ENCODE measurements at regions not wholly inside any gene's neighbourhood (a gene's known extent, or its start where the extent isn't known, plus 50 kb on each side); places are given as distances from the start of the nearest gene placed in this dataset.

DNA sequence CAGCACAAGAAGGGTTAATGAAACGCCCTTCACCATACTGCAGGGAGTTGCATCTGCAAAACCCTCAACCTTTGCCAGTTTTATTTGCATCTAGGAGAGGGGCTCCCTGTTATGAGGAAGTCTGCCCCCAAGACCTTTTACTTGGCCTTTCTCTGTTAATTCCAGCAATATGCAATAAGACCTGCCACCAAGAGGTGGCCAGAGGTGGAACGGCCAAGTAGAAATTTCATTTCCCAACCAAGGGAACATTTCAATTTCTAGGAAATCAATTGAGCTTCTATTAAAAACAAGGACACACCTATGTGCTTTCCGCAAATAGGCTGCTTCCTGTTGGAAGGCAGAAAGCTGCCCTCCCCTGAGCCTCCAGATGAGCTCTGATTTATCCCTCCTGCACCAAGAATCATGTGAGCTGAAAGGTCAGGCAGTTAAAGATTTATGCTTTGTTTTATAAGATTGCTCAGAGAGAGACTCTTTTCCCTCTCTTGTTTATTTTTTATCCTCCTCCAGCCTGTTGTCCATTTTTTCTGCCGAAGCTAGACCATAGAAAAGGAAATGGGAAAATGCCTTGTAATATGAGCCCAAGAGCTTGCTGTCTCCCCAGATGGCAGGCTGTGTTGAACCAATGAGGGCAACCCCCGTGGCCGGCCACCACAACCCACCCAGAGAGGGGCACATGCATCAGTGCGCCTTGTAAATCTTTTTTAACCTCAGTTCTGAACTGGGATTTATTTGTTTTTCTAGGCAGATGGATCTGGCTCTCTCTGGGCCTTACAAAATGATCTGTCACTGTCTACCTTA lies 572.8 kb downstream of the TLE1 start:
- H3K4me3 ChIP-seq (ENCODE audit: low read depth, low read length) = no peak overlapping the region
- DNase-seq = no peak
- no peak overlapping the region for H3K27ac ChIP-seq
- no peaks in the 10 kb centered on the region for H3K36me3 ChIP-seq
- TF ChIP-seq, protein P1, sequence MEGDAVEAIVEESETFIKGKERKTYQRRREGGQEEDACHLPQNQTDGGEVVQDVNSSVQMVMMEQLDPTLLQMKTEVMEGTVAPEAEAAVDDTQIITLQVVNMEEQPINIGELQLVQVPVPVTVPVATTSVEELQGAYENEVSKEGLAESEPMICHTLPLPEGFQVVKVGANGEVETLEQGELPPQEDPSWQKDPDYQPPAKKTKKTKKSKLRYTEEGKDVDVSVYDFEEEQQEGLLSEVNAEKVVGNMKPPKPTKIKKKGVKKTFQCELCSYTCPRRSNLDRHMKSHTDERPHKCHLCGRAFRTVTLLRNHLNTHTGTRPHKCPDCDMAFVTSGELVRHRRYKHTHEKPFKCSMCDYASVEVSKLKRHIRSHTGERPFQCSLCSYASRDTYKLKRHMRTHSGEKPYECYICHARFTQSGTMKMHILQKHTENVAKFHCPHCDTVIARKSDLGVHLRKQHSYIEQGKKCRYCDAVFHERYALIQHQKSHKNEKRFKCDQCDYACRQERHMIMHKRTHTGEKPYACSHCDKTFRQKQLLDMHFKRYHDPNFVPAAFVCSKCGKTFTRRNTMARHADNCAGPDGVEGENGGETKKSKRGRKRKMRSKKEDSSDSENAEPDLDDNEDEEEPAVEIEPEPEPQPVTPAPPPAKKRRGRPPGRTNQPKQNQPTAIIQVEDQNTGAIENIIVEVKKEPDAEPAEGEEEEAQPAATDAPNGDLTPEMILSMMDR (IDR thresholded peaks at IDR 0.05; ENCODE audit: low read depth, low read length) = 0 out of 2 replicates have a peak, but pooled peaks have one; percentile 1
- H3K9me3 ChIP-seq (ENCODE audit: severe bottlenecking) = no peaks in the 10 kb centered on the region
- no peaks in the 10 kb centered on the region for H3K27me3 ChIP-seq (ENCODE audit: insufficient read depth, low read depth, severe bottlenecking)

- Histone ChIP-seq H3K4me3 (ENCODE audit: low read depth, low read length) (no peak overlapping the region), H3K27ac (no peak overlapping the region), H3K9me3 (ENCODE audit: severe bottlenecking) (no peaks in the 10 kb centered on the region), H3K36me3 (no peaks in the 10 kb centered on the region), H3K27me3 (ENCODE audit: insufficient read depth, low read depth, severe bottlenecking) (no peaks in the 10 kb centered on the region)
- TF ChIP-seq, protein P1 (IDR thresholded peaks at IDR 0.05; ENCODE audit: low read depth, low read length) = no peak
- DNase-seq = no peak
Observed at GRCh38 chr9:81113453-81114124, 575.8 kb downstream of the TLE1 start.

DNA sequence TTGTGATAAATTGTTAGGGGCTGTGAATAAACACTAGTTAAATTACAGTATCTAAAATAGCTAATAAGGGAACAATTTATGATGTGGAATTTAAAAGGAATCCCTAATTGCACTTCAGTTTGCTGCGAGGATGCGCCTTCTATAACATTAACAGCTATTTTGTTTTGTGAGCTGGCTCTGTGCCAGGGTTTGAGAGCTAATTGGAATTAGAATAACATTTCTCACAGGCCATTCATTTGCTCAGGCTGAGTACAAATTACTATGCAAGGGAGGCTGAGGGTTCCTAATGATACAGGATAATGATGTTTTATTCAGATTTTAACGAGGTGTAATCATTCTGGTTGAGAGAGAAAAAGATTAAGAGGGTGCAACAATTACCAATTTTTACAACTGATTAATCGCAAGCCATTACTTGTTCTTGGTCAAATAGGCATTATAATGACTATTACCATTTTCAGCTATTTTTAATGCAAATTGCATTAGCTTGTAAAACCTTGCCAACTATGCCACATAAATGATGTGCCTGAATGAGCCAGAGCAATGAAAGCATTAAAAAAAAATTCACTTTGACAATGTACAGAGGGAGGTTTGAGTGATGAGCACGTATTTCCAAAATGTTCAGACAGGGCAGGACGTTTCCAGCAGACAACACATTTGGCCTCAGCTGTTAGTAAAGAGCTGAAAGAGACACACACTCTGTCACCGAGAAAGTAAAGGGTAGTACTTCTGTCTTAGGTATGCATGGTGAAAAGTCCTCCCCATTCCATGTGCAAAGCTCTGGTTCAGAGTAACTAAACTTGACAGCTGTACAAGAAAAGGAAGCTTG lies 576.5 kb downstream of the TLE1 start:
- Histone ChIP-seq H3K36me3 (no peaks in the 10 kb centered on the region), H3K9me3 (ENCODE audit: severe bottlenecking) (no peaks in the 10 kb centered on the region), H3K27me3 (ENCODE audit: insufficient read depth, low read depth, severe bottlenecking) (no peaks in the 10 kb centered on the region), H3K4me3 (ENCODE audit: low read depth, low read length) (no peak overlapping the region), H3K27ac (no peak overlapping the region)
- TF ChIP-seq, protein P1 (IDR thresholded peaks at IDR 0.05; ENCODE audit: low read depth, low read length) = no peak
- no peak for DNase-seq

DNA sequence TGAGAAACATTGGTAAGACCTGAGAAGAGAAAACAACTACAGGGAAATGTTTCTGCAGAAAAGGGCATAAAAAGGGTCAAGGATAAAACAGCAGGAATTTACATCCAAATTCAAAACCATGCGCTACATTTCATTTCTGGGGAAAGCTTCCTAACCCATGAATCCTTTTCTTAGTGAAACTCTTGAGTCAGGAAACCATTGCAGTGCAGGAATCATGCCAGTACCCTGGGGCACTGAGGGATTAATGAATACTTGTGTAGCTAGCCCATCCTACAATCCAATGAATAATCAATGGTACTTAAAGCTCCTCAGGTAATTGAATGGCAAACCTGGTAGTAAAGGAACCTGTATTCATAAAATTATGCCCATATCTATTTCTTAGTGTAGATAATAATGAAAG lies 580.5 kb downstream of the TLE1 start:
- H3K27me3 ChIP-seq (ENCODE audit: insufficient read depth, low read depth, severe bottlenecking) = no peaks in the 10 kb centered on the region
- no peak for DNase-seq

GRCh38 chr9:81108391-81108790 lies 581.0 kb downstream of the TLE1 start:
- no peaks in the 10 kb centered on the region for H3K9me3 ChIP-seq (ENCODE audit: severe bottlenecking)
- H3K36me3 ChIP-seq = no peaks in the 10 kb centered on the region
- H3K4me3 ChIP-seq (ENCODE audit: low read depth, low read length) = no peak overlapping the region
- H3K27me3 ChIP-seq (ENCODE audit: insufficient read depth, low read depth, severe bottlenecking) = no peaks in the 10 kb centered on the region
- DNase-seq = no peak
- TF ChIP-seq, protein P1 (IDR thresholded peaks at IDR 0.05; ENCODE audit: low read depth, low read length) = no peak
- no peak overlapping the region for H3K27ac ChIP-seq

More for the DNA sequence above, 580.5 kb downstream of the TLE1 start:
- TF ChIP-seq, protein P1 (IDR thresholded peaks at IDR 0.05; ENCODE audit: low read depth, low read length) = no peak
- H3K36me3 ChIP-seq = no peaks in the 10 kb centered on the region
- no peak overlapping the region for H3K27ac ChIP-seq
- H3K9me3 ChIP-seq (ENCODE audit: severe bottlenecking) = no peaks in the 10 kb centered on the region
- H3K4me3 ChIP-seq (ENCODE audit: low read depth, low read length) = no peak overlapping the region

Data from WERI-Rb-1 (cell line).